Subcutaneous abdominal adipose tissue (tissue), 5 donors: ENCODE measurements at regions not wholly inside any gene's neighbourhood (a gene's known extent, or its start where the extent isn't known, plus 50 kb on each side); places are given as distances from the start of the nearest gene placed in this dataset.

Experiments
- H3K27ac ChIP-seq: one replicate; pipeline ENCODE4 v1.7.0; 2013; ENCODE audit warnings: low read depth, mild to moderate bottlenecking, inconsistent platforms, low read length, moderate library complexity
- H3K27me3 ChIP-seq, 5 donors: one replicate each; pipeline ENCODE4 v1.7.0; 2013; ENCODE audit warnings: low read length in 5 of 5, inconsistent platforms in 1 of 5; ENCODE audit not compliant: control insufficient read depth in 5 of 5, insufficient read depth in 4 of 5
- H3K36me3 ChIP-seq, 5 donors: one replicate each; pipeline ENCODE4 v1.7.0; 2013; ENCODE audit warnings: low read length in 5 of 5; ENCODE audit not compliant: control insufficient read depth in 5 of 5, insufficient read depth in 5 of 5
- H3K4me1 ChIP-seq, 5 donors: one replicate each; pipeline ENCODE4 v1.7.0; 2013; ENCODE audit warnings: low read length in 5 of 5, mild to moderate bottlenecking in 3 of 5, moderate library complexity in 1 of 5; ENCODE audit not compliant: control insufficient read depth in 5 of 5, insufficient read depth in 5 of 5
- H3K4me3 ChIP-seq, 5 donors: one replicate each; pipeline ENCODE4 v1.7.0; 2013; ENCODE audit warnings: low read length in 5 of 5, low read depth in 1 of 5
- H3K9ac ChIP-seq, 5 donors: one replicate each; pipeline ENCODE4 v1.7.0; 2013; ENCODE audit warnings: low read length in 5 of 5, mild to moderate bottlenecking in 4 of 5, moderate library complexity in 3 of 5
- H3K9me3 ChIP-seq, 5 donors: one replicate each; pipeline ENCODE4 v1.7.0; 2013; ENCODE audit warnings: low read length in 5 of 5; ENCODE audit not compliant: control insufficient read depth in 5 of 5
- donor health status: healthy.
- donor health status: healthy.
- donor health status: healthy.
- donor health status: healthy.
- donor health status: healthy.

DNA sequence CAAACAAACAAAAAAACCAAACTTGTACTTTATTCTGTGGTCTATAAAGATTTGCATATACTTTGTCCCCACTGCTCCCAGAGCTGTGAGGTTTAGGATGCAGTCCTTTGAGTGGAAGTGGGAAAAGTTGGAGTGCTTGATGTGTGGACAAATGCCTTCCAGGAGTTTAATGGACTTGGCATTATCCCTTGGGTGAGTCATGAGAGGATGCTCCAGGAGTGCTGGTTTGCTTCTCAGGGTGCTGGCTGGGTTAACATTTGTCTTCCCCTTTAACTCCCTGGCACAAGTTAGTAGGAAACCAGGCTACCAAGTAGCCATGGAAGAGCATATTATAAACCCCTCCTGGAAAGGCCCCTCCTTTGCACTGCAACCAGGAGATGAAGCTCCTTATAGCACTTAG lies 417.4 kb upstream of the RIOK2 start:
- Histone ChIP-seq H3K4me3 (no peak overlapping the region), H3K9me3 (peaks cover 16 to 35% (median 25%) of the 10 kb centered on the region in 5 donors)

GRCh38 chr5:97601651-97602050 lies 418.6 kb upstream of the RIOK2 start:
- Histone ChIP-seq H3K27ac (no peak overlapping the region), H3K4me1 (no peaks in the 10 kb centered on the region), H3K36me3 (no peaks in the 10 kb centered on the region), H3K9me3 (peaks cover 16 to 34% (median 25%) of the 10 kb centered on the region in 5 donors), H3K9ac (no peak overlapping the region), H3K27me3 (no peaks in the 10 kb centered on the region), H3K4me3 (no peak overlapping the region)

More for the DNA sequence above, 417.4 kb upstream of the RIOK2 start:
- Histone ChIP-seq H3K27ac (no peak overlapping the region), H3K4me1 (no peaks in the 10 kb centered on the region), H3K36me3 (no peaks in the 10 kb centered on the region), H3K27me3 (no peaks in the 10 kb centered on the region), H3K9ac (no peak overlapping the region)

DNA sequence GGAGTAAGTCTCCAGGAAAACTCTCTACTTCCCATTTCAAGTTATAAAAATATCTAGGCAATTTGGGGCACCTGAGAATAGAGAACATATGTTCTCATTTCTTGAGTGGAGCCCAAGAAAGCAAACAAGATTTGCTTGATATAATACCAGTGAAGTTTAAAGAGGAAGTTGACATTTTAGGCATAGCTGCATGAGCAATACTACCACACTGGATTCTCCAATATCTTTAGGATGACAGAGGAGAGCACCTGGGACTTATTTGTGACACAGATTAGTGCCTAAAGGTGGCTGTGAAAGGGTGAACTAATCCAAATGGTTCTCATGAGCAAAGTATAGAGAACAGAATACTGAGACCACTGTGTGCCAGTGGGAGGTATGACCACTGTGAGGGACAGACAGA lies 423.5 kb upstream of the RIOK2 start:
- Histone ChIP-seq H3K4me3 (no peak overlapping the region), H3K27me3 (no peaks in the 10 kb centered on the region), H3K27ac (no peak overlapping the region), H3K9me3 (peaks cover 0 to 10% (median 3%) of the 10 kb centered on the region in 5 donors), H3K4me1 (no peaks in the 10 kb centered on the region), H3K36me3 (no peaks in the 10 kb centered on the region), H3K9ac (no peak overlapping the region)

DNA sequence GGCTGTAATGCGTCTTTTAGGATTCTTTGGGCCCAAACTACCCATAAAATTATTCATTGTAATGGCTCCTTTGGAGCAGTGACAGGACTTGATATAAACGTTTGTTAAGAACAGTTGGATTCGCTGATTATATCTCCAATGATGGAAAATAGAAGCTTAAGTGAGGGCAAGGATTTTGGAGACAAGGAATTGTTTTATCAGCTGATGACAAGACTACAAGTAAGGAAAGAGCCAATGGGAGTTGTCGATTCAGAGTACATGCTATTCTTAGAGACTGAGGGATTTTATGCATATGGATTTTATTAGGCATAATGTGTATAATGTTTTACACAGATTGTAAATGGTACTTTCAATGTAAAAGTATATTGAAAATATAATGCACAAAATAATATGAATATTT lies 425.5 kb upstream of the RIOK2 start:
- Histone ChIP-seq H3K36me3 (no peaks in the 10 kb centered on the region), H3K27me3 (no peaks in the 10 kb centered on the region), H3K27ac (no peak overlapping the region), H3K9me3 (peaks cover 0 to 10% (median 3%) of the 10 kb centered on the region in 5 donors), H3K4me3 (no peak overlapping the region), H3K4me1 (no peaks in the 10 kb centered on the region), H3K9ac (no peak overlapping the region)

- H3K36me3 ChIP-seq, result no peaks in the 10 kb centered on the region
- H3K4me1 ChIP-seq, result no peaks in the 10 kb centered on the region
- no peak overlapping the region for H3K9ac ChIP-seq
- H3K4me3 ChIP-seq, result no peak overlapping the region
- H3K27ac ChIP-seq, result no peak overlapping the region
- peaks cover 0 to 5% (median 0%) of the 10 kb centered on the region in 5 donors for H3K9me3 ChIP-seq
- no peaks in the 10 kb centered on the region for H3K27me3 ChIP-seq
Measured at GRCh38 chr5:97618721-97619120, 435.7 kb upstream of the RIOK2 start.

- Histone ChIP-seq H3K36me3 (no peaks in the 10 kb centered on the region), H3K4me1 (peaks cover 0 to 5% (median 0%) of the 10 kb centered on the region in 5 donors), H3K9me3 (peaks cover 0 to 5% (median 0%) of the 10 kb centered on the region in 5 donors), H3K27ac (no peak overlapping the region), H3K9ac (no peak overlapping the region), H3K4me3 (no peak overlapping the region), H3K27me3 (no peaks in the 10 kb centered on the region)
Measured at GRCh38 chr5:97623441-97623840, 440.4 kb upstream of the RIOK2 start.

DNA sequence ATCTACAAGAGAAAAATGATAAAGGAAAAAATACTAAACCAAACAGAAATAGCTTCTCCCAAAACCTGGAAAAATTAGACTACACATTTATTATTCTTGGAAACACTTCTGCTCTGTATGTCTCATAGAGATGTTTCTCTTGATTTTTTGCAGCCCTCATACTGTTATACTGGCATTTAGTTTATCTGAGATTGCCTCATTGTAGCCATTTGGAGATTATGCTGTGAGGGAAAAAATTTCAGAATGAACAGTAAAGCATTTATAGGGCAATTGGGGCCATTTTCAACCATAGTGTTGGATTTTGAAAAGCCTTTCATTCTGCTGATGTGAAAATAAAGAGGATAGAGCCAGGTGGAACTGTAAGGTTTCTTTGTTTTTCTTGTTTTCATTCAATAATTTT lies 441.8 kb upstream of the RIOK2 start:
- Histone ChIP-seq H3K4me1 (peaks cover 0 to 12% (median 0%) of the 10 kb centered on the region in 5 donors), H3K4me3 (no peak overlapping the region), H3K9ac (no peak overlapping the region), H3K27me3 (no peaks in the 10 kb centered on the region), H3K9me3 (peaks cover 0 to 2% (median 0%) of the 10 kb centered on the region in 5 donors), H3K36me3 (no peaks in the 10 kb centered on the region), H3K27ac (no peak overlapping the region)

GRCh38 chr5:97627272-97627671 lies 444.2 kb upstream of the RIOK2 start:
- H3K27me3 ChIP-seq, result no peaks in the 10 kb centered on the region
- H3K4me1 ChIP-seq, result peaks cover 0 to 12% (median 0%) of the 10 kb centered on the region in 5 donors
- H3K36me3 ChIP-seq, result no peaks in the 10 kb centered on the region
- no peak overlapping the region for H3K9ac ChIP-seq
- H3K4me3 ChIP-seq, result no peak overlapping the region
- H3K9me3 ChIP-seq, result no peaks in the 10 kb centered on the region
- H3K27ac ChIP-seq, result no peak overlapping the region

- Histone ChIP-seq H3K4me1 (peaks cover 0 to 12% (median 0%) of the 10 kb centered on the region in 5 donors), H3K9ac (no peak overlapping the region), H3K4me3 (no peak overlapping the region), H3K9me3 (no peaks in the 10 kb centered on the region), H3K27me3 (no peaks in the 10 kb centered on the region), H3K27ac (no peak overlapping the region), H3K36me3 (no peaks in the 10 kb centered on the region)
Measured at GRCh38 chr5:97628031-97628430, 445.0 kb upstream of the RIOK2 start.

- H3K36me3 ChIP-seq, result no peaks in the 10 kb centered on the region
- H3K9me3 ChIP-seq, result no peaks in the 10 kb centered on the region
- no peak overlapping the region for H3K4me3 ChIP-seq
- peak overlapping the region in 1 of 5 donors; percentile 24 for H3K9ac ChIP-seq
- peaks cover 0 to 12% (median 0%) of the 10 kb centered on the region in 5 donors for H3K4me1 ChIP-seq
- no peak overlapping the region for H3K27ac ChIP-seq
- H3K27me3 ChIP-seq, result no peaks in the 10 kb centered on the region
Measured at GRCh38 chr5:97628807-97629206, 445.8 kb upstream of the RIOK2 start.

GRCh38 chr5:97629276-97629675 lies 446.2 kb upstream of the RIOK2 start:
- Histone ChIP-seq H3K4me1 (peaks cover 0 to 12% (median 0%) of the 10 kb centered on the region in 5 donors), H3K27me3 (no peaks in the 10 kb centered on the region), H3K27ac (no peak overlapping the region), H3K9me3 (no peaks in the 10 kb centered on the region), H3K9ac (peak overlapping the region in 1 of 5 donors; percentile 24), H3K4me3 (no peak overlapping the region), H3K36me3 (no peaks in the 10 kb centered on the region)
